ENCODE measurements at regions not wholly inside any gene's neighbourhood (a gene's known extent, or its start where the extent isn't known, plus 50 kb on each side); places are given as distances from the start of the nearest gene placed in this dataset.

GRCh38 chr14:94713115-94713514 lies 56.8 kb downstream of the GSC start:
- TF ChIP-seq CTCF (IDR thresholded peaks at IDR 0.05) (no peak), POLR2A (IDR thresholded peaks at IDR 0.05) (no peak)
